ENCODE measurements at regions not wholly inside any gene's neighbourhood (a gene's known extent, or its start where the extent isn't known, plus 50 kb on each side); places are given as distances from the start of the nearest gene placed in this dataset.

DNA sequence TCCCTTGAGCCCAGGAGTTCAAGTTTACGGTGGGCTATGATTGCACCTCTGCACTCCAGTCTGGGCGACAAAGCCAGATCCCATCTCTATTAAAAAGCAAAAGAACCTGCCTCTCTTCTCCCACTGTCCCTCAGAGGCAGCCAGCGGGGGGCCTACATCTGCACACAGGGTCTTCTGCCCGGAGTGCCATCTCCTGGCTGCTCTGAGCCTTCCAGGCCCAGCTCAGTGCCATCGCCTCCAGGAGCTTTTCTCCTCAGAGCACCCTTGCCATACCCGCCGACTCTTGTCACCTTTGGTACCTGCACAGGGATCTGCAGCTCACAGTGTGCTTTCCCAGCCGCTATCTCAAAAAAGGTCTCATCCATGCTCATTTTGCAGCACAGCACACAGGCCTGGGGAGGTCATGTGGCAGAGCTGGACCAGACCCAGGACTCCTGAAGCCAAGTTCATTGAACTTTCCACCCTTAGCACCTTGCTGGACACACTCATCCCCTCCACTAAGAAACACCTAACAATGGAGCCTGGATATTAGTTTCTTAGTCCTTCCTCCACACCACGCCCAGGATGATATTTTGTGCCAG is 186.3 kb downstream of the HAUS1 start:
- Histone ChIP-seq H3K27me3 (replicated peaks; ENCODE audit: insufficient read depth) (no peaks in the 10 kb centered on the region), H3K36me3 (no peaks in the 10 kb centered on the region), H3K9me3 (no peaks in the 10 kb centered on the region), H3K27ac (no peak overlapping the region), H3K4me1 (ENCODE audit: control insufficient read depth in 1 of 2, low read depth in 2 of 2) (no peaks in the 10 kb centered on the region), H3K4me3 (no peak overlapping the region)
- ATAC-seq (ENCODE audit: insufficient number of reproducible peaks, low FRiP score, low read depth) (no peak), DNase-seq (ENCODE audit: low spot score) (no peak)
- TF ChIP-seq, protein P1, sequence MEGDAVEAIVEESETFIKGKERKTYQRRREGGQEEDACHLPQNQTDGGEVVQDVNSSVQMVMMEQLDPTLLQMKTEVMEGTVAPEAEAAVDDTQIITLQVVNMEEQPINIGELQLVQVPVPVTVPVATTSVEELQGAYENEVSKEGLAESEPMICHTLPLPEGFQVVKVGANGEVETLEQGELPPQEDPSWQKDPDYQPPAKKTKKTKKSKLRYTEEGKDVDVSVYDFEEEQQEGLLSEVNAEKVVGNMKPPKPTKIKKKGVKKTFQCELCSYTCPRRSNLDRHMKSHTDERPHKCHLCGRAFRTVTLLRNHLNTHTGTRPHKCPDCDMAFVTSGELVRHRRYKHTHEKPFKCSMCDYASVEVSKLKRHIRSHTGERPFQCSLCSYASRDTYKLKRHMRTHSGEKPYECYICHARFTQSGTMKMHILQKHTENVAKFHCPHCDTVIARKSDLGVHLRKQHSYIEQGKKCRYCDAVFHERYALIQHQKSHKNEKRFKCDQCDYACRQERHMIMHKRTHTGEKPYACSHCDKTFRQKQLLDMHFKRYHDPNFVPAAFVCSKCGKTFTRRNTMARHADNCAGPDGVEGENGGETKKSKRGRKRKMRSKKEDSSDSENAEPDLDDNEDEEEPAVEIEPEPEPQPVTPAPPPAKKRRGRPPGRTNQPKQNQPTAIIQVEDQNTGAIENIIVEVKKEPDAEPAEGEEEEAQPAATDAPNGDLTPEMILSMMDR (IDR thresholded peaks at IDR 0.05), result no peak

GRCh38 chr18:46291149-46291548 is 187.0 kb downstream of the HAUS1 start:
- Histone ChIP-seq H3K4me1 (ENCODE audit: control insufficient read depth in 1 of 2, low read depth in 2 of 2) (no peaks in the 10 kb centered on the region), H3K27ac (no peak overlapping the region), H3K36me3 (no peaks in the 10 kb centered on the region), H3K27me3 (replicated peaks; ENCODE audit: insufficient read depth) (no peaks in the 10 kb centered on the region), H3K9me3 (no peaks in the 10 kb centered on the region), H3K4me3 (no peak overlapping the region)
- ATAC-seq (ENCODE audit: insufficient number of reproducible peaks, low FRiP score, low read depth), result no peak
- DNase-seq (ENCODE audit: low spot score), result no peak
- TF ChIP-seq, protein P1 (IDR thresholded peaks at IDR 0.05), result no peak

- Histone ChIP-seq H3K4me3 (no peak overlapping the region), H3K27ac (no peak overlapping the region), H3K36me3 (no peaks in the 10 kb centered on the region), H3K9me3 (no peaks in the 10 kb centered on the region), H3K4me1 (ENCODE audit: control insufficient read depth in 1 of 2, low read depth in 2 of 2) (no peaks in the 10 kb centered on the region), H3K27me3 (replicated peaks; ENCODE audit: insufficient read depth) (no peaks in the 10 kb centered on the region)
- ATAC-seq (ENCODE audit: insufficient number of reproducible peaks, low FRiP score, low read depth) (no peak), DNase-seq (ENCODE audit: low spot score) (no peak)
- TF ChIP-seq, protein P1 (IDR thresholded peaks at IDR 0.05), result no peak
Observed at GRCh38 chr18:46293742-46294181, 189.6 kb downstream of the HAUS1 start.

GRCh38 chr18:46294318-46294717 is 190.1 kb downstream of the HAUS1 start:
- no peak overlapping the region for H3K4me3 ChIP-seq
- no peaks in the 10 kb centered on the region for H3K4me1 ChIP-seq (ENCODE audit: control insufficient read depth in 1 of 2, low read depth in 2 of 2)
- H3K27me3 ChIP-seq (replicated peaks; ENCODE audit: insufficient read depth), result no peaks in the 10 kb centered on the region
- TF ChIP-seq, protein P1 (IDR thresholded peaks at IDR 0.05), result no peak
- no peak for ATAC-seq (ENCODE audit: insufficient number of reproducible peaks, low FRiP score, low read depth)
- H3K36me3 ChIP-seq, result no peaks in the 10 kb centered on the region
- no peak overlapping the region for H3K27ac ChIP-seq
- H3K9me3 ChIP-seq, result no peaks in the 10 kb centered on the region
- DNase-seq (ENCODE audit: low spot score), result no peak

DNA sequence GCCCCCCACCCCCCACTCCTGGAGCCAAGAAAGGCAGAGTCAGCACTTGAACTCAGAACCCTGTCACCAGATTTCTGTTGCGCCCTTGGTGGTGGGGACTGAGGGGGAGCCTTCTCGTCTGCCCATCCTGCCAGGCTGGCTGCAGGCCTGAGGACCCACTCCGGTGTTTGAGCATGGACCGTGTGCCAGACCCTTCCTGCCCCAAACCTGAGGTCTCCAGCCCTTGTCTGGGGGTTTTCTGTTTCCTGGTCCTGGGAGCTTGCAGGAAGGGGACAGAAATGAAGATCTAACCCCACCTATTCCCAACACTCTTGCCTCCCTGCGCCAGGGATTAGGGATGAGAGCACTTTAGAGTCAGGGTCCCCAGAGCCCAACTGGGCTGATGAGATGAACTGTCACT is 190.6 kb downstream of the HAUS1 start:
- DNase-seq (ENCODE audit: low spot score), result no peak
- no peak overlapping the region for H3K27ac ChIP-seq
- ATAC-seq (ENCODE audit: insufficient number of reproducible peaks, low FRiP score, low read depth), result no peak
- TF ChIP-seq, protein P1 (IDR thresholded peaks at IDR 0.05), result no peak
- H3K4me1 ChIP-seq (ENCODE audit: control insufficient read depth in 1 of 2, low read depth in 2 of 2), result no peaks in the 10 kb centered on the region
- no peaks in the 10 kb centered on the region for H3K36me3 ChIP-seq
- H3K27me3 ChIP-seq (replicated peaks; ENCODE audit: insufficient read depth), result no peaks in the 10 kb centered on the region
- H3K9me3 ChIP-seq, result no peaks in the 10 kb centered on the region
- no peak overlapping the region for H3K4me3 ChIP-seq
